Peyer's patch (tissue), 4 donors: ENCODE measurements at regions not wholly inside any gene's neighbourhood (a gene's known extent, or its start where the extent isn't known, plus 50 kb on each side); places are given as distances from the start of the nearest gene placed in this dataset.

Experiments used
- DNase-seq, 3 donors: peaks; one replicate each; pipeline ENCODE4 v3.0.0-alpha.2; 2017 to 2019
- H3K27ac ChIP-seq, 4 donors: fragments of 200-600 bp; sonication (generic); one replicate each; pipeline ENCODE4 v1.5.1; 2016 to 2019
- H3K27me3 ChIP-seq, 2 donors: fragments of 200-600 bp; sonication (generic); one replicate each; pipeline ENCODE4 v1.5.1; 2019
- H3K36me3 ChIP-seq, 3 donors: fragments of 200-600 bp; sonication (generic); one replicate each; pipeline ENCODE4 v1.5.1; 2016 to 2019
- H3K4me1 ChIP-seq, 4 donors: fragments of 200-600 bp; sonication (generic); one replicate each; pipeline ENCODE4 v1.5.1; 2016 to 2019
- H3K4me3 ChIP-seq, 4 donors: fragments of 200-600 bp; sonication (generic); 1 replicate in 3 of 4; 2 replicates in 1 of 4; pipeline ENCODE4 v1.5.1; 2016 to 2019; ENCODE audit warnings: mild to moderate bottlenecking in 1 of 4
- H3K9me3 ChIP-seq, 4 donors: fragments of 200-600 bp; sonication (generic); one replicate each; pipeline ENCODE4 v1.5.1; 2016 to 2019; ENCODE audit warnings: mild to moderate bottlenecking in 1 of 4
- POLR2A ChIP-seq, 2 donors: fragments of 450-650 bp; IDR thresholded peaks; one replicate each; pipeline ENCODE4 v1.5.1; 2017; ENCODE audit warnings: antibody characterized with exemption in 2 of 2, mild to moderate bottlenecking in 2 of 2, moderate library complexity in 2 of 2
- TF ChIP-seq, protein P1 (sequence below), 6 experiments: fragments of 450-650 bp in 4 of 6; fragments of 200-600 bp in 2 of 6; sonication (generic) in 1 of 6; IDR thresholded peaks; one replicate each; pipeline ENCODE4 v1.5.1; 2017 to 2019; ENCODE audit warnings: antibody characterized with exemption in 6 of 6, mild to moderate bottlenecking in 3 of 6, moderate library complexity in 1 of 6

DNA sequence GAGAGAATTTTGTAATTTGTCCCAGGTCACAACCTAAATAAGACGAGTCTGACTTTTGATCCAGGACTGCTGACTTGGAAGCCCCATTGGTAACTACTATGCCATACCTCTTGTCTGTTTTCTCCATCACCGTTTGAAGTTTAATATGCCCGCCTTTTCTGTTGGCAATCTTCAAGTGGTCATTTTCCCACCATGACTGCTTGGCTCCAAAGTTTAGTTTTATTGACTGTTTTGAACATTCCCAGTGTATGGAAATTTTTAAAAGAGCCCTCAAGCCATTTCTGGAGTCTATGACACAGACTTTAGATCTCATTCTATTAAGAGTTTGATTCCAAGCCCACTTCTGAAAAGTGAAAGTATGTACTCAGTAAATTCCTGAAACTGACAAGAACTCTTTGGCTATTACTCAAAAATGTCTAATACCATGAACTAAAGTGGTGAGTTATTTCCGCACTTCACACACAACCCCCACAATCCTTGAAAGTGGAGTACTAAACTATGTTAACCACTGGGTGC lies 136.7 kb upstream of the ADAMTS9 start:
- TF ChIP-seq, protein P1, sequence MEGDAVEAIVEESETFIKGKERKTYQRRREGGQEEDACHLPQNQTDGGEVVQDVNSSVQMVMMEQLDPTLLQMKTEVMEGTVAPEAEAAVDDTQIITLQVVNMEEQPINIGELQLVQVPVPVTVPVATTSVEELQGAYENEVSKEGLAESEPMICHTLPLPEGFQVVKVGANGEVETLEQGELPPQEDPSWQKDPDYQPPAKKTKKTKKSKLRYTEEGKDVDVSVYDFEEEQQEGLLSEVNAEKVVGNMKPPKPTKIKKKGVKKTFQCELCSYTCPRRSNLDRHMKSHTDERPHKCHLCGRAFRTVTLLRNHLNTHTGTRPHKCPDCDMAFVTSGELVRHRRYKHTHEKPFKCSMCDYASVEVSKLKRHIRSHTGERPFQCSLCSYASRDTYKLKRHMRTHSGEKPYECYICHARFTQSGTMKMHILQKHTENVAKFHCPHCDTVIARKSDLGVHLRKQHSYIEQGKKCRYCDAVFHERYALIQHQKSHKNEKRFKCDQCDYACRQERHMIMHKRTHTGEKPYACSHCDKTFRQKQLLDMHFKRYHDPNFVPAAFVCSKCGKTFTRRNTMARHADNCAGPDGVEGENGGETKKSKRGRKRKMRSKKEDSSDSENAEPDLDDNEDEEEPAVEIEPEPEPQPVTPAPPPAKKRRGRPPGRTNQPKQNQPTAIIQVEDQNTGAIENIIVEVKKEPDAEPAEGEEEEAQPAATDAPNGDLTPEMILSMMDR (IDR thresholded peaks at IDR 0.05): no peak
- TF ChIP-seq POLR2A (IDR thresholded peaks at IDR 0.05): no peak
- no peaks in the 10 kb centered on the region for H3K4me1 ChIP-seq
- H3K27me3 ChIP-seq: no peaks in the 10 kb centered on the region
- H3K4me3 ChIP-seq: no peak overlapping the region
- no peak overlapping the region for H3K27ac ChIP-seq
- no peaks in the 10 kb centered on the region for H3K36me3 ChIP-seq
- no peak for DNase-seq
- no peaks in the 10 kb centered on the region for H3K9me3 ChIP-seq

DNA sequence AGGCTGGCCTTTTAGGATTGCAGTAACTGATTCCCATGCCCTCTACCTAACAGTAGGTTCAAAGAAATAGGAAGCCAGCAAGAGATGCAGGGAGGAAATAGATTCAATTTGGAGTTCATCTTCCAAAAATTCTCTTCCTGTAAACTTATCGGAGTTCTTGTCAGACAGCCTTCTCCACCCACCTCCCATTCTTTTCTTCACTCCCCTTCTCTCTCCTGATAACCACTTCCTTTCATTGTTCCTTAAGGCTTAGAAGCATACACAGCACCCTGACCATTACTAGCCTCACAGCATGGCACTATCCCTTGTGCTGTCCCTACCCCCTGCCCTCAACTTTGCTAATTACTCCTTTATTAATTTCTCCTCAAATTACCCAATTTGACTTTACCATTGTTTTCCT lies 130.4 kb upstream of the ADAMTS9 start:
- Histone ChIP-seq H3K4me1 (no peaks in the 10 kb centered on the region), H3K36me3 (no peaks in the 10 kb centered on the region), H3K27me3 (no peaks in the 10 kb centered on the region), H3K9me3 (no peaks in the 10 kb centered on the region), H3K4me3 (no peak overlapping the region), H3K27ac (no peak overlapping the region)
- DNase-seq: no peak
- TF ChIP-seq POLR2A (IDR thresholded peaks at IDR 0.05): no peak
- TF ChIP-seq, protein P1 (IDR thresholded peaks at IDR 0.05): no peak

DNA sequence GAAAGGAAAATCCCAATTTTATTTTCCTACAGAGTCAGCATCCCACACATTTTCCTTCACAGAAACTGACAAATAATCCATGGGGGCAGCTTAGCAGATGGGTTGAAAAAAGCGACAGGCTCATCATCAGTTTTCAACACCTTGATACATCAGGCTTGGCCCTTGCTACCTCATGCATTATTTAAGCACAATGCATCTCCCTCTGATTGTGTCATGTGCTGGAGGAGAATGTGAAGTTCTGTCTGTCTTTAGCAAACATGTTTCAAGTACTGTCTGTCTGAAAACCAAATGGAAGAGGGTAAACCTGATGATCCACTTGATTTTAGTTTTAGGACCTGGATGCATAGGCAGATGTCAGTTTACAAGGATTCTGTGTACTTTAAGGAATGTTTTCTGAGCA lies 128.6 kb upstream of the ADAMTS9 start:
- H3K4me3 ChIP-seq: no peak overlapping the region
- no peaks in the 10 kb centered on the region for H3K27me3 ChIP-seq
- no peaks in the 10 kb centered on the region for H3K36me3 ChIP-seq
- TF ChIP-seq POLR2A (IDR thresholded peaks at IDR 0.05): no peak
- TF ChIP-seq, protein P1 (IDR thresholded peaks at IDR 0.05): no peak
- no peak for DNase-seq
- no peaks in the 10 kb centered on the region for H3K9me3 ChIP-seq
- H3K27ac ChIP-seq: no peak overlapping the region
- H3K4me1 ChIP-seq: no peaks in the 10 kb centered on the region

DNA sequence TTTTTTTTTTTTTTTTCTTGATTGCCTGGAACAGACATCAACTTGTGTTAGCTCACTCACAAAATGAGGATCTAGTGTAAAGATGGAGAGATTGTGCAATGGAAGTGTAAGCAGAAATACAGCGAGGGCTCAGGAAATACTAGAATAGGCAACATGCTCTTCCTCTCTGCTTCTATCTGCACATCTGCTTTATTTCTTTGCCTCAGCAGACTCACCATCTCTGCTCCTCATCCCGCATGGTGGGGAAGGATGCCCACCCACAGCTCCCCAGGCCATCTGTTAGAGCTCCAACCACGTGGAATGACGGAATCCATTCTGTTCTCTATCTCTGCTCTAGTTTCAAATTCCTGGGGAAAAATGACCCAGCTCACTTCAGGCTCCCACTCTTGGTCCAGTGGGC lies 128.0 kb upstream of the ADAMTS9 start:
- no peaks in the 10 kb centered on the region for H3K4me1 ChIP-seq
- DNase-seq: no peak
- no peak for TF ChIP-seq POLR2A (IDR thresholded peaks at IDR 0.05)
- TF ChIP-seq, protein P1 (IDR thresholded peaks at IDR 0.05): no peak
- peak overlapping the region in 1 of 4 donors; percentile 31 for H3K27ac ChIP-seq
- no peaks in the 10 kb centered on the region for H3K27me3 ChIP-seq
- no peaks in the 10 kb centered on the region for H3K36me3 ChIP-seq
- no peaks in the 10 kb centered on the region for H3K9me3 ChIP-seq
- H3K4me3 ChIP-seq: no peak overlapping the region

DNA sequence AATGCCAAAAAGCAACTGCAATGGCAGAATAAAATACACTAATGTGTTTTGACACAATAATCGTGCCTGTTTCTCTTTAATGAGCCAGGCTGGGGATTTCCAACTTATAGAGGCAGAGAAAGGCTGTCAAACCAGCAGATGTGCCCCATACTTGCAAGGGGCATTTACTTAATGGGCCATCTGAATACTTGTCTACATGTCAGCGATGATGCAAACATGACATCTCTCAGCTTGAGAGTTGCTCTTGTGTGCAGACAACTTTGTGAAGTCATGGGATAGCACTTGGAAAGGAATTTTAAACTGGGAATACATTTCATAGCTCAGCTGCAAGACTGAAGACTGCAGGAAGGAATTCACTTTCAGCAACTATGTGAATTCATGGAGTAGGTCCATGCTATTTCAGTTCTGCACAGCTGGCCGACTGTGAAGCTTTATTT lies 127.4 kb upstream of the ADAMTS9 start:
- no peak overlapping the region for H3K4me3 ChIP-seq
- no peak for TF ChIP-seq POLR2A (IDR thresholded peaks at IDR 0.05)
- TF ChIP-seq, protein P1 (IDR thresholded peaks at IDR 0.05): no peak
- no peak for DNase-seq
- H3K9me3 ChIP-seq: no peaks in the 10 kb centered on the region
- H3K27me3 ChIP-seq: no peaks in the 10 kb centered on the region
- peak overlapping the region in 1 of 4 donors; percentile 26 for H3K27ac ChIP-seq
- H3K36me3 ChIP-seq: no peaks in the 10 kb centered on the region
- no peaks in the 10 kb centered on the region for H3K4me1 ChIP-seq

DNA sequence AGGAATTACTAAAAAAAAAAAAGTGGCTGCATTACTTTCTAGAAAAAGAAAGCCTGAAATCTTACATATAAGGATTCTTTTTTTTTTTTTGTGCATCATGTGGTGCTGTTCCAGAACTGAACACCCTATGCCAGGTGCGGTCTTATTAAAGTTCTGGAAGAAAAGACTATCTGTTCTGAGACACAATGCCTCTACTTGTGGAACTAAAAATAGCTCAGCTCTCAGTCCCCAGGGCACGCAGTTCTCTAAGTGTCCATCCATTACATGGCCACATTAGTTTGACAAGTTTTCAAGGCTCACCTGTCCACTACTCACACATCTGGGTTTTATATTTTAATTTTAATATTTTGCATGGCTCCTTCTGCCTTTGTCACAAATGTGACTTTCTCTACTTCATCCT lies 126.6 kb upstream of the ADAMTS9 start:
- TF ChIP-seq POLR2A (IDR thresholded peaks at IDR 0.05): no peak
- TF ChIP-seq, protein P1 (IDR thresholded peaks at IDR 0.05): no peak
- DNase-seq: no peak
- Histone ChIP-seq H3K4me3 (no peak overlapping the region), H3K27ac (no peak overlapping the region), H3K36me3 (no peaks in the 10 kb centered on the region), H3K9me3 (no peaks in the 10 kb centered on the region), H3K4me1 (no peaks in the 10 kb centered on the region), H3K27me3 (no peaks in the 10 kb centered on the region)
